GM21786 (cell line): ENCODE measurements at regions not wholly inside any gene's neighbourhood (a gene's known extent, or its start where the extent isn't known, plus 50 kb on each side); places are given as distances from the start of the nearest gene placed in this dataset.
"Not testable (repeated sequence)": the region's sequence is repeated elsewhere in the genome, so short reads cannot be mapped to it uniquely, and the experiment has no call there.

Source experiments
- ATAC-seq: cut with Tn5 transposase; IDR thresholded peaks from one replicate; pipeline ENCODE4 v1.9.1; 2021; ENCODE audit not compliant: unreplicated experiment

GRCh38 chr6:113750151-113750855 is 106.8 kb upstream of the MARCKS start:
- no peak for ATAC-seq

GRCh38 chr6:113754291-113754690 is 102.9 kb upstream of the MARCKS start:
- ATAC-seq: no peak

GRCh38 chr6:113755449-113756289 is 101.5 kb upstream of the MARCKS start:
- peak; percentile 84 for ATAC-seq

- ATAC-seq: no peak
These were observed 100.9 kb upstream of the MARCKS start for GRCh38 chr6:113756290-113756665.

GRCh38 chr6:113758214-113758613 is 98.9 kb upstream of the MARCKS start:
- no peak for ATAC-seq

- no peak for ATAC-seq
These were observed 98.1 kb upstream of the MARCKS start for GRCh38 chr6:113758826-113759574.

GRCh38 chr6:113762641-113763040 is 94.5 kb upstream of the MARCKS start:
- no peak for ATAC-seq

GRCh38 chr6:113763311-113763766 is 93.8 kb upstream of the MARCKS start:
- no peak for ATAC-seq

GRCh38 chr6:113763876-113764275 is 93.3 kb upstream of the MARCKS start:
- peak; percentile 59 for ATAC-seq

GRCh38 chr6:113765909-113766308 is 91.2 kb upstream of the MARCKS start:
- ATAC-seq: no peak

GRCh38 chr6:113767985-113768384 is 89.2 kb upstream of the MARCKS start:
- ATAC-seq: no peak

- no peak for ATAC-seq
These were observed 84.2 kb upstream of the MARCKS start for GRCh38 chr6:113772961-113773360.

- no peak for ATAC-seq
These were observed 82.9 kb upstream of the MARCKS start for GRCh38 chr6:113774127-113774825.

- ATAC-seq: no peak
These were observed 80.1 kb upstream of the MARCKS start for GRCh38 chr6:113776998-113777397.

- no peak for ATAC-seq
These were observed 79.5 kb upstream of the MARCKS start for GRCh38 chr6:113777601-113778000.

GRCh38 chr6:113779656-113780055 is 77.5 kb upstream of the MARCKS start:
- no peak for ATAC-seq

- no peak for ATAC-seq
These were observed 74.5 kb upstream of the MARCKS start for GRCh38 chr6:113782636-113783035.

GRCh38 chr6:113786168-113786567 is 71.0 kb upstream of the MARCKS start:
- no peak for ATAC-seq

GRCh38 chr6:113788586-113788985 is 68.6 kb upstream of the MARCKS start:
- ATAC-seq: no peak

GRCh38 chr6:113791225-113791624 is 65.9 kb upstream of the MARCKS start:
- ATAC-seq: not testable (repeated sequence)

- ATAC-seq: not testable (repeated sequence)
These were observed 61.8 kb upstream of the MARCKS start for GRCh38 chr6:113795371-113795770.
